Kidney epithelial cell (primary cell): ENCODE measurements at regions not wholly inside any gene's neighbourhood (a gene's known extent, or its start where the extent isn't known, plus 50 kb on each side); places are given as distances from the start of the nearest gene placed in this dataset.
"Not testable (repeated sequence)": the region's sequence is repeated elsewhere in the genome, so short reads cannot be mapped to it uniquely, and the experiment has no call there.

ENCODE experiments used
- DNase-seq: peaks from one replicate; pipeline ENCODE4 v3.0.0-alpha.2; 2010; ENCODE audit warnings: low read depth
- H3K27me3 ChIP-seq: 2 replicates; pipeline ENCODE4 v1.6.0; 2011; ENCODE audit warnings: low read length; ENCODE audit not compliant: control insufficient read depth, insufficient read depth
- H3K36me3 ChIP-seq: 2 replicates; pipeline ENCODE4 v1.5.1; 2011; ENCODE audit warnings: low read length; ENCODE audit not compliant: control insufficient read depth, insufficient read depth
- H3K4me3 ChIP-seq: 2 replicates; pipeline ENCODE4 v1.5.1; 2011; ENCODE audit warnings: low read depth, mild to moderate bottlenecking, control low read depth, low read length
- TF ChIP-seq, protein P1 (sequence below): IDR thresholded peaks from 2 replicates; pipeline ENCODE4 v1.5.1; 2011; ENCODE audit warnings: mild to moderate bottlenecking, moderate library complexity, low read length, control low read depth, inconsistent platforms; ENCODE audit not compliant: insufficient read depth, poor library complexity, severe bottlenecking

DNA sequence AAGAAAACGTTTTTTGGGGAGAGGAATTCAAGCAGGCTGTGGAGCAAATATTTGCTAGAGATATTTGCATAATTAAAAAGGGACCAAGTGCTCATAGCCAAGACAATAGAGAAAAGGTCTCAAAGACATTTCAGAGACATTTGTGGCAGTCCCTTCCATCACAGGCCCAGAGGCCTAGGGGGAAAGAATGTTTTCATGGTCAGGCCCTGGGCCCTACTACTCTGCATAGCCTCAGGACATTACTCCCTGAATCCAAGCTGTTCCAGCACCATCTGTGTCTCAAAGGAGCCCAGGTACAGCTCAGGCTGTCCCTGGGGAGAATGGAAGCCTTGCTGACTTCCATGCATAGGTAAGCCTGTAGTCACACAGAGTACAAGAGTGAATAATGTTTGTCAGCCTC, 113.0 kb upstream of the KIF2A start:
- Histone ChIP-seq H3K4me3 (no peak overlapping the region), H3K36me3 (no peaks in the 10 kb centered on the region), H3K27me3 (peaks cover 1% of the 10 kb centered on the region)
- TF ChIP-seq, protein P1, sequence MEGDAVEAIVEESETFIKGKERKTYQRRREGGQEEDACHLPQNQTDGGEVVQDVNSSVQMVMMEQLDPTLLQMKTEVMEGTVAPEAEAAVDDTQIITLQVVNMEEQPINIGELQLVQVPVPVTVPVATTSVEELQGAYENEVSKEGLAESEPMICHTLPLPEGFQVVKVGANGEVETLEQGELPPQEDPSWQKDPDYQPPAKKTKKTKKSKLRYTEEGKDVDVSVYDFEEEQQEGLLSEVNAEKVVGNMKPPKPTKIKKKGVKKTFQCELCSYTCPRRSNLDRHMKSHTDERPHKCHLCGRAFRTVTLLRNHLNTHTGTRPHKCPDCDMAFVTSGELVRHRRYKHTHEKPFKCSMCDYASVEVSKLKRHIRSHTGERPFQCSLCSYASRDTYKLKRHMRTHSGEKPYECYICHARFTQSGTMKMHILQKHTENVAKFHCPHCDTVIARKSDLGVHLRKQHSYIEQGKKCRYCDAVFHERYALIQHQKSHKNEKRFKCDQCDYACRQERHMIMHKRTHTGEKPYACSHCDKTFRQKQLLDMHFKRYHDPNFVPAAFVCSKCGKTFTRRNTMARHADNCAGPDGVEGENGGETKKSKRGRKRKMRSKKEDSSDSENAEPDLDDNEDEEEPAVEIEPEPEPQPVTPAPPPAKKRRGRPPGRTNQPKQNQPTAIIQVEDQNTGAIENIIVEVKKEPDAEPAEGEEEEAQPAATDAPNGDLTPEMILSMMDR, result no peak
- no peak for DNase-seq

DNA sequence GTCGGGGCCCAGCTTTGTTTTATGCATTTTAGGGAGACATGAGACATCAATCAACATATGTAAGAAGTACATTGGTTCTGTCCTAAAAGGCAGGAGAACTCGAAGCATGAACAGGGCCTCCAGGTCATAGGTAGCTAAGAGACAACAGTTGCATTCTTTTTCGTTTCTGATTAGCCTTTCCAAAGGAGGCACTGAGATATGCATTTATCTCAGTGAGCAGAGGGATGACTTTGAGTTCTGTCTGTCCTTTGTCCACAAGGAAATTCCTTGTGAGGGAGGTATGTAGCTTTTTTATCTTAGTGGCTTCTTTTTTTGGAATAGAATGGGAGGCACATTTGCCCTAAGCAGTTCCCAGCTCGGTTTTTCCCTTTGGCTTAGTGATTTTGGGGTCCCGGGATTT, 109.5 kb upstream of the KIF2A start:
- DNase-seq, H3K36me3 ChIP-seq, H3K27me3 ChIP-seq, H3K4me3 ChIP-seq: not testable (repeated sequence)

DNA sequence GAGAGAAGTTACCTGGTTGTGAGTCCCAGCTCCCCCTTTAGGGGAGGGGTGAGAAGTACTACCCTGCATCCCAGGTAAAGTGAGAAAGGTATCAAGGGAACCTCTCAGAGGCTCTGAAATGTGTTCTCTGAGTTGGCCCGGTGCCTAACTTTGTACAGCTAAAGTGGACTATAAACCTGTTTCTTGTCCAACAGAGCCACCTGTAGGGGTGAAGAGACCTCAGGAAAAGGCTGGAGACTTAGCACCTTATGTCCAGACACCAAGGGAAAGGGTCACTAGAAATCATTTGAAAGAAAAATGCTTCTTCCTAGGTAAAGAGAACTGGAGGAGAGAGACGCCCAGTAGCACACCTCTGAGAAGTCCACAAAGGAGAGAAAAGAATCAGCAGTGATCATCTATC, 108.3 kb upstream of the KIF2A start:
- no peak overlapping the region for H3K4me3 ChIP-seq
- peaks cover 5% of the 10 kb centered on the region for H3K27me3 ChIP-seq
- H3K36me3 ChIP-seq, result no peaks in the 10 kb centered on the region
- DNase-seq, result no peak
- TF ChIP-seq, protein P1, result no peak

DNA sequence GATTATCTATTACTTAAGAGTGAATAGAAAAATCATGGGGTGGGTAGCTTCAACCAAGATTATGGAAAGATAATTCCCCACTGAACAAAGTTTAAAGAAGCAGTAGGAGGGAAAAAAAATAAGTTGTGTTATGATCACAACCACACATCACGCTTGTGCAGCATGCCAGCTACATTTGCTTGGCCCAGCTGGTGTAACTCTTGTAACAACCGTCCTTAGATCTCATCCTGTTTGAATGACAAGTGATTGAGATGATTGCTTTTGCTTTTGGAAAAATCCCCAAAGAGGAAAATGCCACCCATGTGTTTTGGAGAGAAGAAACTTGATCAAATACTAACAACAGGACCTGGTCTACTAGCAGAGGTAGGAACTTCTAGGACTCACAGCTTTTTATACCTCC, 107.6 kb upstream of the KIF2A start:
- H3K27me3 ChIP-seq, result peaks cover 5% of the 10 kb centered on the region
- no peaks in the 10 kb centered on the region for H3K36me3 ChIP-seq
- H3K4me3 ChIP-seq, result no peak overlapping the region
- TF ChIP-seq, protein P1, result no peak
- no peak for DNase-seq

DNA sequence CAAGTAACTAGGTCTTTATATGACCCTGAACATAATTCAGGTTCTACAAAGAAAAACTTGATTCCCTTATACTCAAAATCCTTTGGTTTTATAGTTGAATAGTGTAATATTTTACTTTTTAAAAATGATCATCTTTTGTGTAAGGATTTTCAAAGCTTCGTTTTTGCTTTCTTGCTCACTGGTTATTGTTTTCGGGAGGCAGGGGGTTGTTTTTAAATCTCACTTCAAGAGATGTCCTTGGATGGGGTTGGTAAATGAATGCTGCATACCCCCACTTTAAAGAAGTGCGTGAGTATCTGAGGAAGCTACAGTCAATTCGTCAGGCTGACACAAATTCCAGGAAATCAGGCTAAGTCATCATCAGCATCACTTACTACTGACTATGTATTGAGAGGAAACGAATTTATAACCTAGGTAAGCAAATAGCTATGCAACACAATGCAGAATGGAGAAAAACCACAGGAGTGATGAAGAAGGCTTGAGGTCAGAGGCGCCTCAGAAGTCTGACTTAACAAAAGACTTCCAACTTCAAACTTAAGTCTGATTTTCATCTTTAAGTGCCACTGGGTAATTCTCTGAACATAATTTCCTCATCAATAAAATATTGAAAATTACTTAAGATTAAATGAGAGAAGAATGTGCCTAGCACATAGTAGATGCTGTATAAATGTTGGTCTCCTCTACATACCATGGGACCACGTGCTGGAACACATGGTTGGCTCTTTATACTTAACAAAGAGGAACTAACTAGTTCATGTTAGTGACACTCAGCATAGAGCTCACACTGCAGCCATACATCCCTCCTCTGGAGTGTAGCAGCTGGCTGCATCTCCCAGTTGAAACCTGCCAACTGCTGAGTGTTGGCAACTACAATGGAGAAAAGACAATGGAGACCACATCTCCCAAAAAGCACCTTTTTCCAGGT, 106.0 kb upstream of the KIF2A start:
- Histone ChIP-seq H3K27me3 (peaks cover 5% of the 10 kb centered on the region), H3K4me3 (no peak overlapping the region), H3K36me3 (no peaks in the 10 kb centered on the region)
- TF ChIP-seq, protein P1, result no peak
- no peak for DNase-seq

DNA sequence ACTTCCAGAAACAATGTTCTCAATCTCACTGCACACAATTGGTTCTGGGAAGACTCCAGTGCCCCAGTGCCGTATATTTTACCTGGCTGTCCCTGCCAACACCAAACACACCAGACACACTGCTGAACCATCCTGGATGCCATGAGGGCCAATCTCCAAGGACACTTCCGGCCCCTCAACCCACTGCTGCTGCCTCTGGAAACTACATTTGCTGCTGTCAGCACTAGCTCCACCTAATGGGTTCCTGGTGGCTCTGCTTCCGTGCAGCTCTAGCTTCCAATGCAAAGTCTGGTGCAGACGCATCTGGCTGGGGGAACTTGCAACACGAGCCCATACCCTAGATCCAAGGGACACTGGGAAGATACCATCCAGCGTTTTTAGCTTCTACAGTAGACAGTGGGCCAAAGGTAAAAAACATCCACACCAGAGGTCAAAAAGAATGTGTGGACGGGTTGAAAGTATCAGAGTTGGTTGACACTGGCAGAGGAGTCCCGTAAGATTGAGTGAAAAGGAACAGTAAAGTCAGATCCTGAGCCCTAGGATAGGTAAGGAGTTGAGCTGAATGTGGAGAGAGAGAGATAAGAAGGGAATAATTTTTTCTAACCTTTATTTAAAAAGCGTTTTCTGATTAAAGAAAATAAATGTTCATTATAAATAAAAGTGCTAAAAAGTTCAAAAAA, 99.7 kb upstream of the KIF2A start:
- no peaks in the 10 kb centered on the region for H3K36me3 ChIP-seq
- DNase-seq, result no peak
- TF ChIP-seq, protein P1, result no peak
- H3K27me3 ChIP-seq, result no peaks in the 10 kb centered on the region
- H3K4me3 ChIP-seq, result no peak overlapping the region
